HG02588 (cell line): ENCODE measurements at regions not wholly inside any gene's neighbourhood (a gene's known extent, or its start where the extent isn't known, plus 50 kb on each side); places are given as distances from the start of the nearest gene placed in this dataset.
"Not testable (repeated sequence)": the region's sequence is repeated elsewhere in the genome, so short reads cannot be mapped to it uniquely, and the experiment has no call there.

Experiments used
- ATAC-seq: cut with Tn5 transposase; IDR thresholded peaks from one replicate; pipeline ENCODE4 v1.9.1; 2021; ENCODE audit warnings: mild to moderate bottlenecking, moderate library complexity; ENCODE audit not compliant: unreplicated experiment

DNA sequence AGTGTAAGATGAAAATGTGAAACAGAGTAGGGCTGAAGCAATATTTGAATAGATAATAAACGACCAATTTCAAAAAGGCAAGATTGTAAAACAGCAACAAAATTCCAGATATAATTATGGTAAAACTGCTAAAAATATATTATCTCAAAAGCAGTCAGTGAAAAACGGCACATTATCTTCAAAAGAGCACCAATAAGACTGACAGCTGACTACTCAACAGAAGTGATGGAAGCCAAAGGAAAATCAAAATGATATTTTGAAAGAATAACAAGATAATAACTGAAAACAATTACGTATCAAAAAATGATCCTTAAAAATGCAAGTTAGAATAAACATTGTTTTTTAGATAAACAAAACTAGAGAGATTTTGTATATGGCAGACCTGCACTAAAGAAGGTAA is 920.6 kb upstream of the FAM98A start:
- ATAC-seq: no peak

DNA sequence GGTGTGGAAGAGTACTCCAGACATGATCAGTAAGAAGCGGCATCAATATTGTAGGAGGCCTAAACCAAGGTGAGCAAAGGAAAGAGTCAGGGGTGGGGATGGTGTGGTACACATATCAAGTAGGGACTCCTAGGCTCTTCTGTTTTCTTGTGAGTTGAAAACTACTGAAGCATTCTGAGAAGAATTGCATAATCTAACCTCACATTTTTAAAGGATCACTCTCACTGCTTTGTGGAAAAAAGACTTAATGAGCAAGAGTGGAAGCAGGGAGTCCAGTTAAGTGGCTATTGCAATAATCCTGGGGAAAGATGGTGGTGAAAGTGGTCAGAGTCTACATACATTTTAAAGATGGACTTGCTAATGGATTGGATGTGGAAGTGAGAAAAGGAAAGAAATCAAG is 899.5 kb upstream of the FAM98A start:
- no peak for ATAC-seq

DNA sequence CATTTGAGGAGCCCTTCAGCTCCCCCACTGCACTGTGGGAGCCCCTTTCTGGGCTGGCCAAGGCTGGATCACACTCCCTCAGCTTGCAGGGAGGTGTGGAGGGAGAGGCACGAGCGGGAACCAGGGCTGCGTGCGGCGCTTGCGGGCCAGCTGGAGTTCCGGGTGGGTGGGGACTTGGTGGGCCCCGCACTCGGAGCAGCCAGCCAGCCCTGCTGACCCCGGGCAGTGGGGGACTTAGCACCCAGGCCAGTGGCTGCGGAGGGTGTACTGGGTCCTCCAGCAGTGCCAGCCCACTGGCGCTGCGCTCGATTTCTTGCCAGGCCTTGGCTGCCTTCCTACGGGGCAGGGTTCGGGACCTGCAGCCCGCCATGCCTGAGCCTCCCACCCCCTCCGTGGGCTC is 895.1 kb upstream of the FAM98A start:
- ATAC-seq: not testable (repeated sequence)

DNA sequence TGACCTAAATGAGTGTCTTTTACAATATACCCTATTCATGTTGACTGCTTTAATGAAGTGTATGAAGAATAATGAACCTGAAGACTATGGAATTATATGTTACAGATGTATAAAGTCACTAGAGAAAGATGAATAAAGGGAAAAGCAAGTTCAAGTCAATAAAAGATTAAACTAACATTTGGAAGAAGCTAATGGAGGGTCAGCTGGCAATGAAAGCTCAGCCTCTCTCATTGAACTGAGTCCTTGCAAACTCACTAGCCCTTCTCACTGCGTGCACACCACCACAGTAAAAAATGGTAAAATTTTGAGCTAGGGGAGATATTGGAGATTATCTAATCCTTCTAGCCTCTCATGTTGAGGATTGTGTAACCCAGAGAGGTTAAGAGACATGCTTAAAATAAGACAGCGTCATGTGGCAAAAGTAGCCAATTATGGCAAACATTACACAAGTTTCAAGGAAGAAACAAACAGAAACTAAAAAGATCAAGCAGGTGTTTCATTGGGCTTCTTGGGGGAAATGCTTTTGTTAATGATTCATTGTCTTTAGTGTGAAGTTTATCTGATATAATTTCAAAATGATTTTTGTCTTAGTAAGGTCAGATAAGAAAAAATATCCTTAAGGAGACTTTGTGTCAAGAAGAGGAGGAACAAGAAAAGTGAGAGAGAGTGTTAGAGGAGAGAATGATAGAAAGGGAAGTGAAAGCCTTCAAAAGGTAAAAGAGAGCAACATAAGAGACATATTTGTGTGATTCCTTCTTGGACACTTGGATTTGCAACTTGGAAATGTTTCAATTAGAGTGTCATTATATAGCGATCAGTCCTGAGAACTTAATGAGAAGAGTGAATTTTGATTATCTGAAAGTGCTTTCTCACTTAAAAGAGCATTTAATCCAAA is 893.7 kb upstream of the FAM98A start:
- ATAC-seq: no peak

DNA sequence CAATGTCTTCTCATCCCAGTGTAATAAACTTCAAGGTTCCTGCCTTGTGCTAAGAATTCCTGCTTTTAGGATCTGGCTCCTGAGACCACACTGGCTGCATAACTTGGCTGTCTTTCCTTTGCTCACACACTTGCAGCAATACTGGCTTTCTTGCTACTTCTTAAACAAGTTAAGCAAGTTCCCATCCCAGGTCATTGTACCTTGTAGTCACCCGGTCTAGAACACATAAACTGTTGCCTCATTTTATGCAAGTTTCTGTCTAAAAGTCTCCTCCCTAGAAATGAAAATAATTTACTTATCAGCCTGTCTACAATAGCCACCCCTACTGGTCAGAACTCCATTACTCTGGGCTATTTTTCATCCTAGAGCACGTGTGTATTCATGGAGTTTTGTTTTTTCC is 887.9 kb upstream of the FAM98A start:
- ATAC-seq: no peak

DNA sequence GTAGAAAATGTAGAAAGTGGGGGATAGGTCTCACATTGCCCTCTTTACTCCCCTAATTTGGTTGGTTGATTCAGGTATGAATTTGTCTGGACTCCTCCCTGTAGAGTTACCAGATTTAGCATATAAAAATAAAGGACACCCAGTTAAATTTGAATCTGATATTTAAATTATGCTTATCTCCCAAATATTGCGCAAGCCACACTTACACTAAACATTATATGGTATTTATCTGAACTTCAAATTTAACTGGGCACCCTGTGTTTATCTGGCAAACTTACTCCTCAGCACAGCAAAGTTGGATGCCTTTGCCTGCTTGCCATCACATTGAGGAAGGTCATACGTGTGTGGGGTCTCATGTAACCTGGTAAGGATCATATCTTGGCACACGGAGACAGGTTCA is 882.4 kb upstream of the FAM98A start:
- ATAC-seq: no peak

DNA sequence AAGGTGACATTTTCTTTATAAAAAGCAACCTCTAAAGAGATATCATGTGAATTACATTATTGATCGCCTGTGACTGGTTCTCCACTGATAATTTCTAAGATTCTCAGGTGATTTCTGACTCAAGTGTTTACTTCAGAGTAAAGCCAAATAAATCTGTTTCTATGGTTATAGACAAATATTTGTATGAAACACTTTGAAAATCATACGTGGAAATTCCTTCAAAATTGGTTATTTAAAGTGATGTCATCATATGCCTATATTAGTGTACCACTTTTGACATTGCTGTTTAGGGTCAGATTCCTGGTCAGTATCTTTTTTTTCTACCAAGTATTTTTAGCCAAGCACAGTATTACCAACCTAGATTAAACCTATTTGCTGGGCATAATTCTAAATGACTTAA is 881.3 kb upstream of the FAM98A start:
- no peak for ATAC-seq

DNA sequence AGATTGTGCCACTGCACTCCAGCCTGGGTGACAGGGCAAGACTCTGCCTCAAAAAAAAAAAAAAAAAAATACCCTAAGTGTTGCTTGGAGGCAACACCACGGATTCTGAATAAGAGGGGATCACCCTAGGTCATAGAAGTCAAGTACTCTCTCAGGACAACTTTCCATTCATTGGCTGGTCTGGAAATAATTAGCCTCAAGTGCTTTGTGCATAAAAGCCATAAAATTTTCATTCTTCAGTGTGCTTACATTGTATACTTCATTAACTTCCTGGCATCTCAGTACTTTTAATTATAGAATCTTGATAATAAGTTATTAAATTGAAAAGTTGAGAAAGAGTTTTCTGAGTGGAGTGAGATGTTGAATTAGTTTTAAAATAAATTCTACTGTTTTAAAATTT is 876.1 kb upstream of the FAM98A start:
- ATAC-seq: no peak

DNA sequence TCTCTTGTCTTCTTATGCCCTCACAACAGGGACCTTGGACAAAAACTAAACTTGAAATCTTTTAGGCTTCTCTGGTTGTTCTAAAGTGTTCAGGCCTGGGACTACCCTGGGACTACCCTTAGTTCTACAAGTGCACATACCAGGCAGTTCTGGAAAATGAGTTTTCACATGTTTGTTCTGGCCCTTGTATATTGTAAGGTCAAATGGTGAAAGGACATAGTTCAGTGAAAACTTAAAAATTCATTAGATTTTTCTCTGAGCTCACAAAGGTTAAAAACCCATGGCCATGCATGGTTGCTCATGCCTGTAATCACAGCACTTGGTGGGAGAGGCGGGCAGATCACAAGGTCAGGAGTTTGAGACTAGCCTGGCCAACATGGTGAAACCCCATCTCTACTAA is 875.5 kb upstream of the FAM98A start:
- no peak for ATAC-seq

DNA sequence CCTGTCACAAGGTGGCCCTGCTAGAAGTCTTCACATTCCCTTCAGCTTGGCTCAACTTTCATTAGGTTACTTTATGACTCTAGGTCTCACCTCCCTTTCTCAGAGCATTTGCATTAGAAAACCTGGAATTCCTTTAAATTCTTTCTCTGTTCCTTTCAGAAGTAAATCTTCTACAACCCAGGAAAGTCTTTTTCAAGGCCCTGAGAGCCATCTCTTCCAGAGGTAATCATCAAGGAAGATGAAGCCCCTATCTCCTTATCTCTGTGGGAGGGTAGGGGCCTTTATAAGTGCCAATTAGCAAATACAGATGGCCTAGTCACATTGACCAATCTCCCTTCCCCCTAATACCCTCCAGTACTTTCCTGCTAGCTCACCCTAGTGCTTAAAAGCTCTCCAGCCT is 848.0 kb upstream of the FAM98A start:
- ATAC-seq: no peak

DNA sequence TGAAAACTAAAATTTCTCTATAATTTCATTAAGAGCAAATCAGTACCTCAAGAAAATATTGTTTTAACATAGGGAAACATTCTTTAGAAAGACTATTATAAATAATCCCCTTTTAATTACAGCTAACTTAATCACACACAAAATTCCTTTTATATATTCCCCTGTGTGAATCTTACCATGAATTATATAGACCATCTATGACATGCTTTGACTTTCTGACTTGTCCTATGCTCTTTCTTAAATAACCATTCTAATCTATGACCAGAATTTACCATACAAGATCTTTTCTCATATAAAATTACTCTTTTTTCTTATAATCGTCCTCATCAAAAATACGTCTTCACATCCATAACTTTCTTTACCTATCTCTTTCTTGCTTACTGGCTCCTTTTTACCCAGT is 824.2 kb upstream of the FAM98A start:
- no peak for ATAC-seq

DNA sequence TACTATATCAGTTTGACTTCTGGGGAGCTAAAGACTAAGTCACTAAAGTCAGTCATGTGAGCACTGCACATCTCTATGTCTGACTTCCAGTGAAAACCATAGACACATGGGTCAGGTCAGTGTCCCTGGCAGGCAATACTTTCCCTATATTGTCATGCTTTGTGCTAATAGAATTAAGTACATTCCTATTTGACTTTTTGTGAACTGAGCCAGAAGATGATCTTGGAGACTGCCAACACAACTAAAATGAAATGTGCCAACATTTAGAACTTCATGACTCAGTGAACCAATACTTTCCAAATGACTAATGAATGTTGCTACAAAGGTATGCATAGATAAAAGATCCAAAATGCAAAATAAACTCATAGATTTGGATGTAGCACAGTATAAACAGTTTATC is 820.8 kb upstream of the FAM98A start:
- ATAC-seq: no peak

DNA sequence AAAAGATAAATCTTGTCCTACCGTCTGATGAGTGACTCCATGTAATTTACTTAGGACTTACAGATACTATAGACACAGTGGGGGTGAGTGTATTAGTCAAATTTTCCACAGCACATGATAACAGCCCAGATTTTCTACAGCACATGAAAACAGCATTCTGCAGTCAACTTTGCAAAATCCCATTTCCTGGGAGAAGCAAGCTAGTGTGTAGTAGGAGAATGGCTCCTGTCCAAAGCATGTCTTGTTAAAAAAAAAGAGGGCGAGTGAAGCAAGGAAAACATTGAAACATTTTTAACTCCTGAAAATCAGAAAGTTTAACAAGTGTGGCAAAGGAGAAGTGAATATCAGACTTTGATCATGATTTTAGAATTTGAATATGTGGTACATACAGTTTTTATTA is 817.8 kb upstream of the FAM98A start:
- ATAC-seq: no peak

DNA sequence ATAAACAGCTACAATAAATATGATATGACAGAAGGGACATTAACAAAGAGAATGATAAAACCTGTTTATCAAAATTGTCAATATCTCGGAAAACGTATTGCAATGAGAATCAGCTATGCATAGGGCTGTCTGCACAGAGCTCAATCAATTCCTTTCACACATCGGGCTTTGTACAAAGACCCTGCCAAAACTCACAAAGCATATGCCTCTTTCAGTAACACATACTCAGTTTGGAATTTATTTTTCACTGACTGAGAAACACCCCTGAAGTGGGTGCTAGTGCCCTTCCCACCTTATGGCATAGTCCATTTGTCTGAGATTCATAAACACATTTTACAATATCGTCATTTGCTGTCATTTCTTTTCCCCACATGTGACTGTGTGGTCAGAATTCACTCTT is 815.8 kb upstream of the FAM98A start:
- ATAC-seq: no peak

DNA sequence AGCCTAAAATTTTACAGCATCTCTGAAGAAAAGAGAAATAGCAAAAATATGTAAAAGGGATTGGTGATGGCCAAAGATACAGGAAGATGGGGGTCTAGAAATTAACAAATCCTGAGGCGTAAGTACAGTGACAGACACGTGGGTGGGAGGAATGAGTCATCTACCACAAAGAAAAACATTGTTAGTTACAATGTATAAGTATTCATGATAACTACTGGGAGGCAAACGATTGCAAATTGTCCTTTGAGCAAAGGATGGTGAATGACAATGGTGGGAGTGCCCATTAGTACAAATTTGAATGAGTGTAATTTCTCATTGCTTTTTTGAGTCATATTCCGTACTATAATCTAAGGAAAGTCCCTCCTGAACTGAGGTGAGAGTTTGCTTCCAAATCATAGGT is 809.0 kb upstream of the FAM98A start:
- ATAC-seq: no peak

DNA sequence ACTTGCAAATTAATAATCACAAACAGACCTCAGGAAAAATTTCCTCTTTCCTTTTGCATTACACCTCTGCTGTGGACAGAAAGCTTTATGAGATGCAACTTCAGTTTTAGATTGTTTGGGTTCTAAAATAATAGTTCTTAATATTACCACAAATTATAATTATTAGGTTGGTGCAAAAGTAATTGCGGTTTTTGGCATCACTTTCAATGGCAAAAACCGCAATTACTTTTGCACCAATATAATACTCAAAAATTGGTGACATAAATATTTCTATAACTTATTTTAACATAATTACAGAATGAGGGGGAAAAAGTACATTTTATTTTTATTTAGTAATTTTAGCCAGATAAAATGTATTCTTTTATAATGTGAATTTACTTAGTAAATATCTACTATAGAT is 804.4 kb upstream of the FAM98A start:
- no peak for ATAC-seq

DNA sequence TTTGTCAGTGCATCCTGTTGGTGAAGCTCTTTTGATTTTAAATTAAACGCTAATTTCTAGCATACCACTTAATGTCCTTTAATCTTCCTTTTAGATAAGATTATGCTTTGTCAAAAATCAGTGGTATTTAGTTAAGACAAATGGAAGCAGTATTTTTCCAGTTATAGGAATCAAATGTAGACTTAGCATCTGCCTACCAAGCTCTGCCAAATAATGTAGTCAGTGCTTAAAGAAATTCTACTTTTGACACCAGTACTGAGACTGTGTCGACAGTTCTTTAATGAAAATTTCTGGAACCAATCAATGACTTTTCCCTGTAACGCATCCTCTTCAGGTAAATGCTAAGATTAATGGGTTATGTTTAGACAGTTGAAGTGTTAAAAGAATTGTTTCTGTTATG is 803.3 kb upstream of the FAM98A start:
- ATAC-seq: no peak

DNA sequence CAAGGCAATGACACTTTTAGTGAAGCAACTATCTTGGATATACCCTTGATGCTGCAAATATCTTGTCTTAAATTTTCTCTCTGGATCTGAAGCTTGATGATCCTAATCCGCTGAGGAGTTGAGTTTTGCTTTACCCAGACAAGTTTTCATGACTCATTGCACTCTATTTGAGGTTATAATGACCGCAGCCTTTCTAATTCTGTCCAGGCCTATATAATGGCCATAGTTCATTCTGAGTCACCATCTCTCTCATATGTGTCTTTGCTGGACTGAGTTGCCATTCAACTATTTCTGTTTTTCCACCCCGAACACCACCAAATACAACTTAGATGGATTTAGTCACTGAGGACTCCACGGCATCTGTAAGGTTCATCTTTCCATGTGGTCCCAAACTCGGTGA is 802.1 kb upstream of the FAM98A start:
- ATAC-seq: no peak

DNA sequence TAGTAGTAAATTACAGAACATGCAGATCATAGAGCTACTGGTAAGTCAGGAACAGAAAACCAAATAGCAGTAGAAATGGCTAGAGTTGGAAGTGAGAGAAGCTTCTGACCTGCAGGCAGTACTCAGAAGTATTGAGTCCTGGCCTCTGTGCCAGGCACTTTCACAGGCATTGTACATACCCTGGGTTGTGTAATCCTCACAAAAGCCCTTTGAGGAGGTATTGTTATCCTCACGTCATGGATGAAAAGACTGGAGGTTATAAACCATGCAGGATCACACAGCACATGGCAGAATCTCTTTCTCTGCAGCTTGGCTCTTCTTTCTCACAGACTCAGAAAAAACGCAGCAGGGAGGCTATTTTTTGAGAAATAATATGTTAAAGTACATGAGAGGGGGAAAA is 789.3 kb upstream of the FAM98A start:
- no peak for ATAC-seq

DNA sequence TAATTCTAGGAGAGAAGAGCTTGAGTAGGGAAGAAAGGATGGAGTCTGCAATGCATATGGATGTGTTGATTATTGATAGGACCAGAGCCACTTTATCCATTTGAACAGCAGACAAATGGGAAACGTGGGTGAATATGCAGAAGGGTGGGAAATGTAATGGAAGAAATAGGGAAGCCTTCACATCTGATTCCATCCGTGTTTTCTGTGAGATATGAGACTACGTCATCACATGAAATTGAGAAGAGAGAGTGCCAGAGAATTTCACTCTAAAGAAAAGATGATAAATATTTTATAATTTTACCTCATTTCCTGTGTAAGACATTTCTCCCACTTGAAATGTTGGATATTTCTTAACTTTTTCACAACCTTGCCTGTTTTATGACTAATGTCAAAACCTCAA is 788.4 kb upstream of the FAM98A start:
- no peak for ATAC-seq

DNA sequence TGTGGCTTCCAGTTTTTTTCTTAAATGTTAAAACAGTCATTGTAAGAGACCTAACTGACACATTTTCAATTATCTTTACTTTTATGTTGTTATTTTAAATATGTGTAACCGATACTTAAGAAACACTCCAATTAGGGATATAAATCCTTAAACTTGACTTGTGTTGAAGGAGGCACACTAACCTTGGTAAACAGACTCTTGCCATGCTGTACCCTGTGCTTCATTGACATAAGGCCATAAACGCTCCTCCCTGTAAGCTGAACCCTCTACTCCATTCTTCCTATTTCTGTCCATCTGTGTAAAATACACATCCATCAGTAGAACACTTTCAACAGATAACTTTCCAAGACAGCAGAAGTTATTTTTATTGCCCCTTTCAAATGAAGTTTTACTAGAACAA is 780.5 kb upstream of the FAM98A start:
- ATAC-seq: no peak

DNA sequence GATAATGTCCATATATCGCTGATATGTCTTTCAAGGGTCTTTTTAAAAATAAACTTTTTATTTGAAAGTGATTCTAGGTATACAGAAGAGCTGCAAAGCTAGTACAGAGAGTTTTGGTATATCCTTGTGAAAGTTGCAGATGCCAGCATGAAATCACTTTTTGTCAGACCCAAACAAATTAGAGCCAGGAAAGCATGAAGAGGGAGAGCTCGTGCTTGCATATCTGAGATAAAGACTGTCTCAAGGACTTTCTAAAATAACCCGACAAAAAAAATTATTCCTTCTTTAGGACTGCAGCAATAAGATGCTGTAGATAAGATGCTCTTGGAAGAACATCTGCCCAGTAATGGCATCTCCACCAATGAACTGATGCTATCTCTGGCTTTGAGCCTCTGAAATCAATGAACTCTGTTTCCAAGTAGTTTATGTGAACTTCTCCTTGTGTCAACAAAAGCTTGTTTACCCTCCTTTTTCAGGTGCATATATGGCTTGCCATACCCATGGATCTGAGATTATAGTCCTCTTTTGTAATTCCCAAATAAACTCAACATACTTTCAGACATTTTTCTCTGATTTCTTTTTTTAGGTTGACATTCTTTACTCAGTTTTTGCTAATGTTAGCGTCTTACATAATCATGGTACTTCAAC is 774.6 kb upstream of the FAM98A start:
- ATAC-seq: no peak

DNA sequence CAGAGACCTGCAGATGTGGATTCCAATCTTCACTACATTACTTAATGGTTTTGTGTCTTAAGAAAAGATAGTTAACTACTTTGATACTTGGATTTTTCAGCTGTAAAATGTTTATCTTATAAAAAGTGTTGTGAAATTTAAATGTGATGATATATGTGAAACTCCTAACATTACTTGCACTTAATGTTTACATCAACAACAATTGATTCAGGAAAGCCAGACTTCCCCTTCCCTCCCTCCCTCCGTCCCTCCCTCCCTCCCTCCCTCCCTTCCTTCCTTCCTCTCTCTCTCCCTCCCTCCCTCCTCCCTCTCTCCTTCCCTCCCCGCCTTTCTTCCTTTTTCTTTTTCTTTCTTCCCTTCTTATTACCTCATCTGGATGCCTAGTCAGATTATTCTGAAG is 773.9 kb upstream of the FAM98A start:
- no peak for ATAC-seq
